Endothelial cell of umbilical vein (primary cell): ENCODE measurements at regions not wholly inside any gene's neighbourhood (a gene's known extent, or its start where the extent isn't known, plus 50 kb on each side); places are given as distances from the start of the nearest gene placed in this dataset.

Source experiments
- BruUV-seq: library from RNA; stranded (reverse); fragments of 400-500 nt; replicated peaks from 2 replicates; lab custom pipeline; 2021; lab: Mats Ljungman, UMichigan
- CTCF ChIA-PET: fragments of 300-600, 350-600 bp; sonication (Branson Sonifier 250); formaldehyde crosslinking; loops from one replicate; lab custom pipeline; 2021; ENCODE audit warnings: antibody characterized with exemption, inconsistent platforms; lab: Charles Lee
- POLR2A ChIA-PET: fragments of 300-600, 350-600 bp; sonication (Branson Sonifier 250); formaldehyde crosslinking; loops from one replicate; lab custom pipeline; 2021; ENCODE audit warnings: antibody characterized with exemption, inconsistent platforms; lab: Charles Lee
- DNase-seq: peaks from one replicate; pipeline ENCODE4 v3.0.0-alpha.2; 2011; ENCODE audit warnings: low read depth, low spot score
- FAIRE-seq: peaks from 2 replicates; lab custom pipeline; 2011; peaks lifted over from hg19 to GRCh38; lab: Jason Lieb, UNC
- H2AFZ ChIP-seq: 2 replicates; pipeline ENCODE4 v1.6.0; 2012; ENCODE audit warnings: low read depth, low read length, control low read depth, inconsistent platforms
- H3K27ac ChIP-seq: 2 replicates; pipeline ENCODE4 v1.5.1; 2011; ENCODE audit warnings: low read depth, mild to moderate bottlenecking, control low read depth, low read length, moderate library complexity; ENCODE audit not compliant: insufficient read depth
- H3K27me3 ChIP-seq, 2 experiments: 2 replicates each; pipeline versions ENCODE4 v1.6.0 to v1.6.1; 2011; ENCODE audit warnings: low read length in 2 of 2, mixed read lengths in 1 of 2; ENCODE audit not compliant: control insufficient read depth in 2 of 2, insufficient read depth in 2 of 2
- H3K36me3 ChIP-seq, 2 experiments: 2 replicates in 1 of 2; 3 replicates in 1 of 2; pipeline ENCODE4 v1.5.1; 2011; ENCODE audit warnings: low read length in 2 of 2, mild to moderate bottlenecking in 1 of 2, moderate library complexity in 1 of 2; ENCODE audit not compliant: control insufficient read depth in 2 of 2, insufficient read depth in 2 of 2; ENCODE audit errors: extremely low read depth in 1 of 2
- H3K4me1 ChIP-seq: 3 replicates; pipeline ENCODE4 v1.5.1; 2011; ENCODE audit warnings: mild to moderate bottlenecking, low read length; ENCODE audit not compliant: control insufficient read depth, insufficient read depth; ENCODE audit errors: extremely low read depth
- H3K4me2 ChIP-seq: 2 replicates; pipeline ENCODE4 v1.6.1; 2011; ENCODE audit warnings: low read length, control low read depth, mixed read lengths; ENCODE audit not compliant: insufficient read depth
- H3K4me3 ChIP-seq, 3 experiments: fragments of 200-600 bp in 1 of 3; sonication (generic), shearing (Covaris generic) in 1 of 3; replicated peaks in 1 of 3; 2 replicates each; pipeline ENCODE4 v1.5.1; 2011 to 2016; ENCODE audit warnings: control low read depth in 3 of 3, low read length in 3 of 3, mild to moderate bottlenecking in 2 of 3, inconsistent platforms in 1 of 3, low read depth in 1 of 3, moderate library complexity in 1 of 3; ENCODE audit not compliant: insufficient read depth in 1 of 3
- H3K79me2 ChIP-seq: 2 replicates; pipeline ENCODE4 v1.6.0; 2012; ENCODE audit warnings: low read length, inconsistent platforms; ENCODE audit not compliant: control insufficient read depth, insufficient read depth
- H3K9ac ChIP-seq: replicated peaks from 2 replicates; pipeline ENCODE3; 2011; ENCODE audit warnings: low read length, control low read depth; ENCODE audit not compliant: insufficient read depth; ENCODE audit errors: extremely low read depth
- H3K9me1 ChIP-seq: replicated peaks from 3 replicates; pipeline ENCODE4 v1.6.0; 2011; ENCODE audit warnings: mild to moderate bottlenecking, low read length; ENCODE audit not compliant: control insufficient read depth, insufficient read depth; ENCODE audit errors: extremely low read depth
- H3K9me3 ChIP-seq: replicated peaks from 2 replicates; pipeline ENCODE4 v1.5.1; 2012; ENCODE audit warnings: low read length, inconsistent platforms; ENCODE audit not compliant: control insufficient read depth, insufficient read depth
- H4K20me1 ChIP-seq: replicated peaks from 2 replicates; pipeline ENCODE3; 2011; ENCODE audit warnings: mild to moderate bottlenecking, low read length; ENCODE audit not compliant: control insufficient read depth, insufficient read depth; ENCODE audit errors: extremely low read depth
- CTCF ChIP-seq, 2 donors: IDR thresholded peaks; 1 replicate in 1 of 2; 2 replicates in 1 of 2; pipeline ENCODE4 v1.5.1; 2011; ENCODE audit warnings: low read length in 2 of 2, mild to moderate bottlenecking in 2 of 2, moderate library complexity in 2 of 2, control low read depth in 1 of 2, inconsistent platforms in 1 of 2, low read depth in 1 of 2; ENCODE audit not compliant: insufficient read depth in 1 of 2; ENCODE audit errors: extremely low read depth in 1 of 2
- EZH2 ChIP-seq: IDR thresholded peaks from 2 replicates; pipeline ENCODE4 v1.6.1; 2012; ENCODE audit warnings: borderline replicate concordance, low read depth, mild to moderate bottlenecking, moderate library complexity, low read length, inconsistent platforms; ENCODE audit not compliant: severe bottlenecking
- FOS ChIP-seq: IDR thresholded peaks from 2 replicates; pipeline ENCODE4 v1.6.1; 2011; ENCODE audit warnings: mild to moderate bottlenecking, low read length, moderate library complexity, borderline replicate concordance; ENCODE audit not compliant: insufficient read depth
- GATA2 ChIP-seq: IDR thresholded peaks from 2 replicates; pipeline ENCODE4 v1.7.0; 2011; ENCODE audit warnings: low read depth, mild to moderate bottlenecking, moderate library complexity, mixed read lengths, low read length; ENCODE audit not compliant: insufficient read length, insufficient read depth
- JUN ChIP-seq: IDR thresholded peaks from 2 replicates; pipeline ENCODE4 v1.6.1; 2011; ENCODE audit warnings: borderline replicate concordance, low read depth; ENCODE audit not compliant: insufficient read length, insufficient read depth
- MAX ChIP-seq: IDR thresholded peaks from 2 replicates; pipeline ENCODE4 v1.6.1; 2011; ENCODE audit not compliant: insufficient read depth, insufficient read length
- MYC ChIP-seq: IDR thresholded peaks from one replicate; pipeline ENCODE4 v1.6.1; 2011; ENCODE audit warnings: mild to moderate bottlenecking, low read depth, low read length
- POLR2A ChIP-seq: IDR thresholded peaks from 2 replicates; pipeline ENCODE4 v1.6.1; 2012; ENCODE audit warnings: low read depth, mild to moderate bottlenecking, control low read depth, low read length
- POLR2AphosphoS5 ChIP-seq: IDR thresholded peaks from 2 replicates; pipeline ENCODE4 v1.6.1; 2012; ENCODE audit warnings: low read depth, mild to moderate bottlenecking, control low read depth, low read length, moderate library complexity; ENCODE audit not compliant: insufficient read depth
- dilution Hi-C: fragments of 300-500 bp; cut with MboI; formaldehyde crosslinking; loops from one replicate; pipeline ENCODE4 v1.15.0; 2019; ENCODE audit warnings: low sequenced_read_pairs; ENCODE audit not compliant: extremely low pct_ligation_motif_present
- intact Hi-C: fragments of 100-400 bp; cut with micrococcal nuclease; formaldehyde crosslinking; loops from one replicate; pipeline ENCODE4 v1.10.0; 2022

GRCh38 chr6:12467706-12468670 is 177.8 kb downstream of the EDN1 start:
- intact Hi-C loops = no loop called here

More at GRCh38 chr6:12467706-12468670, 177.8 kb downstream of the EDN1 start:
- CTCF ChIA-PET = interaction anchor here (1.1 kb wide), 1 partner anchor 135 kb away, joined by 3 read pairs; no protein-coding TSS in a partner anchor
- no TSS peak for BruUV-seq
- no peaks in the 10 kb centered on the region for H3K4me1 ChIP-seq
- no peaks in the 10 kb centered on the region for H3K27me3 ChIP-seq
- no peak for DNase-seq
- no peak overlapping the region for H3K4me2 ChIP-seq
- no peaks in the 10 kb centered on the region for H3K9me1 ChIP-seq
- no peak overlapping the region for H3K4me3 ChIP-seq
- H2AFZ ChIP-seq = no peak overlapping the region
- H3K79me2 ChIP-seq = no peaks in the 10 kb centered on the region
- no peak for FAIRE-seq
- no peak overlapping the region for H3K9ac ChIP-seq
- no peaks in the 10 kb centered on the region for H3K36me3 ChIP-seq
- dilution Hi-C loops = no loop called here
- POLR2A ChIA-PET = no interaction called here
- no peak overlapping the region for H3K27ac ChIP-seq
- no peaks in the 10 kb centered on the region for H3K9me3 ChIP-seq
- no peak for TF ChIP-seq EZH2
- TF ChIP-seq CTCF (IDR thresholded peaks at IDR 0.05; ENCODE audit: extremely low read depth in 1 of 2, insufficient read depth in 1 of 2, low read depth in 1 of 2, low read length in 2 of 2) = no peak
- no peak for TF ChIP-seq MYC
- TF ChIP-seq MAX = no peak
- TF ChIP-seq FOS = no peak
- TF ChIP-seq GATA2 = no peak
- no peak for TF ChIP-seq POLR2A
- no peak for TF ChIP-seq POLR2AphosphoS5
- no peak for TF ChIP-seq JUN
- H4K20me1 ChIP-seq = no peaks in the 10 kb centered on the region
